ENCODE measurements at regions not wholly inside any gene's neighbourhood (a gene's known extent, or its start where the extent isn't known, plus 50 kb on each side); places are given as distances from the start of the nearest gene placed in this dataset.
"Not testable (repeated sequence)": the region's sequence is repeated elsewhere in the genome, so short reads cannot be mapped to it uniquely, and the experiment has no call there.

DNA sequence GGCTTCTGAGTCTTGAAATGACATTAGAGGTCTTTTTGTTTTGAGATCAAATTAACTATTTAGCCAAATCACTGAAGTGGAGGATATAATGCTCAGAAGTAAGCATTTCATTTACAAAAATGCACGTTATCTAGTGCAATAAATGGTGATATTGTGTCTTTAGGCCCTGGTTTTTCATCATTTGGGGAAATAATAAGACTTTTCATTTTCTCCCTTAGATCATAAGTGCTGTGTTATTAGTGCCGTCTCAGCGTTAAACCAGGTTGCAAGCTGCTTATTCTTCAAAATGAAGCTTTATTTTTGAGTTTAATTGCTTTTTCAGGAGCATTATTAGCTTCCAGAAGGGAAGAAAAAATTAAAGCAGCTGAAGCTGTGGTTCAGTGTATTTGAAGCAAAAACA lies 1416.8 kb upstream of the GOT2 start:
- WGBS, 2 donors, result 86 to 91% methylated on average over 3 of the region's 3 CpGs
- intact Hi-C loops (cut with DNase I; ENCODE audit: low total_unique reads), result no loop called here
- no peak overlapping the region for H3K4me3 ChIP-seq (ENCODE audit: low read depth, poor library complexity, severe bottlenecking)
- no peak for DNase-seq (ENCODE audit: low spot score in 2 of 2)
- TF ChIP-seq POLR2A (IDR thresholded peaks at IDR 0.05), result no peak

GRCh38 chr16:60143348-60143705 lies 1409.2 kb upstream of the GOT2 start:
- TF ChIP-seq POLR2A (IDR thresholded peaks at IDR 0.05) (no peak), CTCF (IDR thresholded peaks at IDR 0.05) (no peak)
- no peak for DNase-seq (ENCODE audit: low spot score in 2 of 2)
- no peak overlapping the region for H3K4me3 ChIP-seq (ENCODE audit: low read depth, poor library complexity, severe bottlenecking)
- intact Hi-C loops (cut with DNase I; ENCODE audit: low total_unique reads), result no loop called here
- WGBS, 2 donors, result 85 to 87% methylated on average over 1 of the region's 1 CpG

DNA sequence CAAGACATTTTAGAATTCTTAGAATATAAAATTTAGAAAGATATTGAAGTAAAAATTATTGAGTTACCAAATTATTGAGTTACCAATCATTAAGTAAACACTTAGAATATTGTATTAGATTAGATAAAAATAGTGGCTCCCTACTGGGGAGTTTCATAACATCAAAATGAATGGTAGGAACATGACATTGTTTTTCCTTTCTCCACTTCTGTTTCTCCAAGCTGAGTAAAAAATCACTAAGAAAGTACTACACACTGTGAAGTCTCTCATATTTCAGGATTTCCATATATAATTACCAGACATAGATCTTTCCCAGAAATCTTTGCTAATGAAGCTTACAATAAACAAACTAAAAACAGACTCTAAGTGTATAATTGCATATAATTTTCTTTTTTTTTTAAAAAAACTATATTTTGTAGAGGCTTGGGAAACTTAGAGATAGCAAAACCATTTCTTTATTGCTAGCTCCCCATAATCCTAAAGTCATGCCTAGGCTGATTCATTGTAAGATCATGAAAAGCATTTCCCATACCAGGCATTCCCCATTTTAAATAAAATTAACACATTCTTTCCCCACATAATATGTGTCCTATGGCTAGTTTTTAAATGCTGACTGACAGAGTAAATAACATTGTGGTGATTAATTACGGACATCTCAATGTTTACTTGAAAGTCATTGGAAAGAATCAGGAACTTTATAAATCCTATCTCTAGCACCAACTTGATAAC lies 1408.7 kb upstream of the GOT2 start:
- intact Hi-C loops (cut with DNase I; ENCODE audit: low total_unique reads), result no loop called here
- no peak for DNase-seq (ENCODE audit: low spot score in 2 of 2)
- H3K4me3 ChIP-seq (ENCODE audit: low read depth, poor library complexity, severe bottlenecking), result no peak overlapping the region
- 60 to 66% methylated on average over 1 of the region's 1 CpG for WGBS, 2 donors
- TF ChIP-seq POLR2A (IDR thresholded peaks at IDR 0.05) (no peak), CTCF (IDR thresholded peaks at IDR 0.05) (no peak)

- no peak overlapping the region for H3K4me3 ChIP-seq (ENCODE audit: low read depth, poor library complexity, severe bottlenecking)
- intact Hi-C loops (cut with DNase I; ENCODE audit: low total_unique reads), result no loop called here
- DNase-seq (ENCODE audit: low spot score in 2 of 2), result no peak
- no peak for TF ChIP-seq CTCF (IDR thresholded peaks at IDR 0.05)
Measured at GRCh38 chr16:60137891-60138290, 1403.8 kb upstream of the GOT2 start.

DNA sequence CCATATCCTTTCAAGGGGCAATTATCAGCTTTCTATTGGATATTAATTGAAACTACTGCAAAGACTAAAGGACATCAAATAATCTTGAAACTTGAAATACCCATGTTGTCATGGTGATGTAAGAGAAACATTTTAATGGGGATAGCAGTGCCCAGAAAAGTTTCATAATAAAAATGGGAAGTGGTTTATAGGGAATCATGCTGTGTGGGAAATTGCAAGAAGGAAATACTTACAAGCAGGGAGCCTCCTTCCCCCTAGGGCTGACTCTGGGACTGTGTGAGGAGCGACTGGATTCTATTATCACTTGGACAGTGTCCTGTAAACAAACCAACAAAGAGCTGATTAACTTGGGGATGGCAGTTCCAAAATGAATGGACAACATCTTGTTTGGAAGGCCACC lies 1393.1 kb upstream of the GOT2 start:
- TF ChIP-seq POLR2A (IDR thresholded peaks at IDR 0.05), result no peak
- no peak for TF ChIP-seq CTCF (IDR thresholded peaks at IDR 0.05)
- DNase-seq (ENCODE audit: low spot score in 2 of 2), result no peak

GRCh38 chr16:60126115-60126514 lies 1392.0 kb upstream of the GOT2 start:
- intact Hi-C loops (cut with DNase I; ENCODE audit: low total_unique reads); H3K4me3 ChIP-seq (ENCODE audit: low read depth, poor library complexity, severe bottlenecking); DNase-seq (ENCODE audit: low spot score in 2 of 2): not testable (repeated sequence)
- 92 to 96% methylated on average over 2 of the region's 2 CpGs for WGBS, 2 donors

More for the DNA sequence above, 1393.1 kb upstream of the GOT2 start:
- 19 to 48% methylated on average over 1 of the region's 1 CpG for WGBS, 2 donors
- no peak overlapping the region for H3K4me3 ChIP-seq (ENCODE audit: low read depth, poor library complexity, severe bottlenecking)
- intact Hi-C loops (cut with DNase I; ENCODE audit: low total_unique reads), result no loop called here

GRCh38 chr16:60123392-60124023 lies 1389.4 kb upstream of the GOT2 start:
- DNase-seq (ENCODE audit: low spot score in 2 of 2), result no peak
- intact Hi-C loops (cut with DNase I; ENCODE audit: low total_unique reads), result no loop called here
- no peak overlapping the region for H3K4me3 ChIP-seq (ENCODE audit: low read depth, poor library complexity, severe bottlenecking)
- 22% methylated on average over 4 of the region's 4 CpGs for WGBS, 2 donors
- no peak for TF ChIP-seq POLR2A (IDR thresholded peaks at IDR 0.05)
- no peak for TF ChIP-seq CTCF (IDR thresholded peaks at IDR 0.05)

Measured in lower leg skin (tissue), 4 donors.